ENCODE measurements at regions not wholly inside any gene's neighbourhood (a gene's known extent, or its start where the extent isn't known, plus 50 kb on each side); places are given as distances from the start of the nearest gene placed in this dataset.
"Not testable (repeated sequence)": the region's sequence is repeated elsewhere in the genome, so short reads cannot be mapped to it uniquely, and the experiment has no call there.

GRCh38 chr5:122669709-122670108, 105.2 kb upstream of the SNX2 start:
- not testable (repeated sequence) for DNase-seq (ENCODE audit: low spot score)

GRCh38 chr5:122673343-122673742, 101.5 kb upstream of the SNX2 start:
- no peak for DNase-seq (ENCODE audit: low spot score)

- DNase-seq (ENCODE audit: low spot score), result no peak
Measured at GRCh38 chr5:122674385-122674784, 100.5 kb upstream of the SNX2 start.

DNA sequence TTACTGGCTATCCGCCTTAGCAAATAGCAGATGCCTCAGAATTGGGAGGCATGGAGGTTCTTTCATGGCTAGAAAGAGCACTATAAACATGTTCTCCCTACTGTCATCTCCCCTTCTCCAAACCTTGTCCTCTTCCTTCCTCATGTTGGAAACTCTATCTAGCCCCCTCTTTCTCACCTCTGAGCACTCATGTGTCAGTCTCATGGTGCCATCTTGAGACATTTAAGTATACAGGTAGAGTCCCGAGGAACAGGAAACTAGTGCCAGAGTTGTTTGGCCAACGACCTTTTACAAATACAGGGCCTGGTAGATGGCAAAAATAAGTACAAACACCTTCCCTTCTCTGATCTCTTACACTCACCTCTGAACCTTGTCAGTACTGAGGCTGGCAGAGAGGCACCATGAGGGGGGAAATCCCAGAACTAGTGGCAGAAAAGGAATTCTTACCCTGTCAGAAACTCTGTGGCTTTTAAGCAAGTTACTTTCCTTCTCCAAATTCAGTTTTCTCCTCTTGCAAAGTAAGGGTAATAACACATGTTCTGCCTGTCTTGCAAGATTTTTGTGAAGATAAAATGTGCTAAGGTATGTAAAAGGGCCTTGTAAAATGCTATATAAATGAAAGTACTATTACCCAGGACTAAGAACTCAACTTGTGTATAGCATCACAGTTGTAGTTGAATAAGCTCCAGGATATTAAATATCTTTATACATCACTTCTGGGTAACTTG, 94.1 kb upstream of the SNX2 start:
- no peak for DNase-seq (ENCODE audit: low spot score)

DNA sequence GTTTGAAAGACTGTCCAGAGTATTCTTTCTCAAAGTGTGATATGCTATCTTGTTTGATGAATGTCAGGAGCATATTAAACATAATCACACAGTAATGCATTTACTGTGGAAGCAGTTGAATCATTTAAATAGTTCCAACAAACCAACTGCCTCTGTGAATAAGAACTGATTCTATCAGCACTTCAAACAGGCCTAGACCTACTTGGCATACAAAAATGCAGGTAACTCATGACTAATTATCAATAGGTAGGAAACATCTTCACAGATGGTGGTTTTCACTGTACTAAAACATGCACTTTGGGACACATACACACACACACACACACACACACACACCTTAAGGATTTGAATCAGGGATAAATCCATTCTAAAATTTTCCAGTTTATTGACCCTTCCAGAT, 91.2 kb upstream of the SNX2 start:
- DNase-seq (ENCODE audit: low spot score), result no peak

- no peak for DNase-seq (ENCODE audit: low spot score)
Measured at GRCh38 chr5:122690266-122690665, 84.6 kb upstream of the SNX2 start.

- DNase-seq (ENCODE audit: low spot score), result no peak
Measured at GRCh38 chr5:122691931-122692330, 82.9 kb upstream of the SNX2 start.

DNA sequence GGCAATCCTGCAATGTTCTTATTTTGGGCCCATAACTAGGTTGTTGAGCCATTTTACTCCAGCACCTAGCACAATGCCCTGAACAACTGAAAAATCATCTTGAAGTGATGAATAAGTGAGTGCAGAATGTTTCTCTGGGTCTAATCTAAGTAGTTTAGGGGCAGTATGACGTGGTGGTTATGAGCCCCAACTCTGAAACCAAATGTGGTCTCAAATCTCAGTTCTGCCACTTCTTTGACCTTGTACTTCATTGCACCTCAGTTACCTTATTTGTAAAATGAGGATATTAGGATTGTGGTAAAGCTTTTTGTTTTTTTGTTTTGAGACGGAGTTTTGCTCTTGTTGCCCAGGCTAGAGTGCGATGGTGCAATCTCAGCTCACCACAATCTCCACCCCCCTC, 80.9 kb upstream of the SNX2 start:
- no peak for DNase-seq (ENCODE audit: low spot score)

DNA sequence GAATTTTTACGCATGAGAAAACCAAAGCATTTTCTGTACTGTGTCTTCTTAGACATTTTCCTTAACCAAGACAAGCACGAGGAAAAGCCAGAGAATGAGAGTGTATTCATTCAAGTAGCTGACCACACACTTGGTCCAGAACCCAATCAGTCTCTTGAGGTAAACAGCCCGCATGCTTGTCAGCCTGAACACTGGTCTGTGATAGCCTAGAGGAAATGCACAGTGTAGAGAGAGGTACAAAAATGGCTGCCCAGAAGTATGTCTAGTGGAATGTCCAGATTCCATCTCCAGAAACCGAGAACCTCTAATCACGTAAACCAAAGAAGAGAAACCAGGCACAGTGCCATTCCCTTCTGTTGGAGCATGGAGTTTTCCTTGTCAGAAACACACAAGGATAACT, 80.0 kb upstream of the SNX2 start:
- DNase-seq (ENCODE audit: low spot score), result no peak

- DNase-seq (ENCODE audit: low spot score), result not testable (repeated sequence)
Measured at GRCh38 chr5:122696735-122697134, 78.1 kb upstream of the SNX2 start.

DNA sequence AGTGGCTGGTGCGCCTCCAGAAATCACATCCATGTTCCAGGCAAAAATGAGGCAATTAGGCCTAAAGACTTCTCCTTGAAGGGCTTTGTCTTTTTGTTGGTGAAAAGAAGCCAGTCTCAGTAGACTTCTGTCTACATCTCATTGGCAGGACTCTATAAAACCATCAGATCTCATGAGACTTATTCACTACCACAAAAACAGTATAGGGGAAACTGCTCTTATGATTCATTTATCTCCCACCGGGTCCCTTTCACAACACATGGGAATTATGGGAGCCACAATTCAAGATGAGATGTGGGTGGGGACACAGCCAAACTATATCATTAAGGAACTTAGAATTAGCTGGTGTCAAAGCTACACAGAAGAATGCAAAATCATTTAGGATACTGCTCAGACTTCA, 77.7 kb upstream of the SNX2 start:
- DNase-seq (ENCODE audit: low spot score), result no peak

DNA sequence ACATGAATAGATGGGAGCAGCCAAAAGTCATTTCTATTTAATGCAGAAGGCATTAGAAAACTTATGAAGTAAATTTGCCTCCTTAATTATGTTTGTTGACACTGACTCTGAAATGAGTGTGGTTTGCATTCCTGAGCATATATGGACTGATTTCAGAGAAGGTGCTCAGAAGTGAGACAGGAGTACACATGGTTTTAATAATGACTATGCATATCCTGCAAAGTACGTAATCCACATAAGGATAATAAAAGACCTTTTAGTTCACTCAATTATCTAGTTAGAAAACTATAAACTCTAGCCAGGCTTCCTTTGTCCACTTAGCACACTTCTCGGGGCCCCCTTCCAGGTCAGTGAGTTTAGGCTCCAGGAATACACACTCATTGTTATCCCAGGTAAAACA, 75.7 kb upstream of the SNX2 start:
- DNase-seq (ENCODE audit: low spot score), result no peak

GRCh38 chr5:122701640-122702523, 73.0 kb upstream of the SNX2 start:
- no peak for DNase-seq (ENCODE audit: low spot score)

DNA sequence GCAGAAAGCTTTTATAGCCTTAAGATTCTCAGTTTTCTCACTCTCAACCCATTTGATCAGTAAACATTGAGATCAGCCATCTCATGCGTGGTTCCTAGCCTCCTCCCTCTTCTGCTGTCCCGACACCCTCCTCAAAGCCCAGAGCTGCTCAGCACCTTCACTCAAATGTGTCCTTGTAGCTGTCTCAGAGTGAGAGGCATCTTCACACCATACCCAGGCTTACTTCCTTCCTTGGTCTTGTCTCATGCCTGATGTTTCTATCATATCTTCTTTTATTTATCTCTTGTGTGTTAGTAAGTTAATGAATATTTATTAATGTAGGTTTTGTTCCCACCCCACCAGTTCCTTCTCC, 72.4 kb upstream of the SNX2 start:
- no peak for DNase-seq (ENCODE audit: low spot score)

GRCh38 chr5:122703203-122703602, 71.7 kb upstream of the SNX2 start:
- no peak for DNase-seq (ENCODE audit: low spot score)

GRCh38 chr5:122704247-122705036, 70.4 kb upstream of the SNX2 start:
- peak; percentile 16 for DNase-seq (ENCODE audit: low spot score)

GRCh38 chr5:122705851-122706250, 69.0 kb upstream of the SNX2 start:
- no peak for DNase-seq (ENCODE audit: low spot score)

- no peak for DNase-seq (ENCODE audit: low spot score)
Measured at GRCh38 chr5:122707796-122708195, 67.1 kb upstream of the SNX2 start.

GRCh38 chr5:122713041-122713440, 61.8 kb upstream of the SNX2 start:
- no peak for DNase-seq (ENCODE audit: low spot score)

DNA sequence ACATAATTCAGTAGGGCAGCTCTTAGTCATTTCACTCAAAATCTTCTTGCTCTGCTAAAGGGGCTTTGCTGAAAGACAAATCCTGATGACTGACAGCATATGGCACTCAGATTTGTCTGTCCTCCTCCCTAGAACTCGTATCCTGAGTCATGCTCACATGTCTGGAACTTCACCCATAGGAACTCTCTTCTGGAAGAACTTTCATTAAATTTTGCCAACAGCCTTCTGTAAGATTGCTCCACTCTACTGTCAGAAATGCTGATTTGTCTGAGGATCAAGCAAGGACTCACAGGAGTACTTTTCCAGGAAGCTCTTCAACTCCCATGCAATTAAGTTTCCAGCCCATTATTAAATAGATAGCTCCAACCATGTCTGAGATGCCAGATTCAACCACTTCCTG, 59.8 kb upstream of the SNX2 start:
- no peak for DNase-seq (ENCODE audit: low spot score)

DNA sequence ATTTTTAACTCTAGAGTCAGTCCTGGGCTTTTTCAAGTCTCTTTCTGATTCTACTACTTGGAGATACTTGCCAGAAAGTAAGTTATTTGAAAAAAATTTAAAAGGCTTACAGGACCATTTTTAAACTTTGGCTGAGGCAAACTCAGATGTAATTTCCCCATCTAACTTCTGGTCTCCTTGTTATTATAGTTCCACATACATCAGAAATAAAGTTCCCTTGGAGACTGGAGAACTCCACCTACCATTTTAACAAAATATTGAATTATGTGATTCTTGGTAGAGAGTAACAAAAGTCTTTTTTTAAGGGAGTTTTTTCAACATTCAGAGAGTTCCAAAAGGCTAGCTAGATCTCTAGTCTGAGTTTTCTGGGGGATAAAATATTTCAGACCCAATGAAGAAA, 56.3 kb upstream of the SNX2 start:
- DNase-seq (ENCODE audit: low spot score), result no peak

GRCh38 chr5:122719991-122720746, 54.7 kb upstream of the SNX2 start:
- DNase-seq (ENCODE audit: low spot score), result no peak
